ENCODE measurements at regions not wholly inside any gene's neighbourhood (a gene's known extent, or its start where the extent isn't known, plus 50 kb on each side); places are given as distances from the start of the nearest gene placed in this dataset.

- H2AFZ ChIP-seq (ENCODE audit: low read depth, low read length), result no peak overlapping the region
- H3K9me2 ChIP-seq (ENCODE audit: insufficient read depth, low read length), result no peaks in the 10 kb centered on the region
- no peaks in the 10 kb centered on the region for H3K79me2 ChIP-seq (replicated peaks; ENCODE audit: insufficient read depth, low read length)
- no peak overlapping the region for H3K27ac ChIP-seq (ENCODE audit: low read length)
- H3K27me3 ChIP-seq (ENCODE audit: insufficient read depth, low read depth, low read length), result no peaks in the 10 kb centered on the region
- H3K36me3 ChIP-seq (ENCODE audit: insufficient read depth, low read length), result no peaks in the 10 kb centered on the region
- no peak overlapping the region for H3K4me2 ChIP-seq (ENCODE audit: low read length)
- H3K4me3 ChIP-seq (ENCODE audit: low read length), result no peak overlapping the region
- no peaks in the 10 kb centered on the region for H3F3A ChIP-seq (ENCODE audit: insufficient read depth, low read length, poor library complexity, severe bottlenecking)
- no peak overlapping the region for H3K9ac ChIP-seq (ENCODE audit: low read length)
- H4K20me1 ChIP-seq (ENCODE audit: insufficient read depth), result no peaks in the 10 kb centered on the region
- H3K9me3 ChIP-seq (ENCODE audit: low read length), result no peaks in the 10 kb centered on the region
- TF ChIP-seq REST (IDR thresholded peaks at IDR 0.05; ENCODE audit: borderline replicate concordance) (no peak), POLR2AphosphoS5 (IDR thresholded peaks at IDR 0.05) (no peak), EZH2 (IDR thresholded peaks at IDR 0.05; ENCODE audit: borderline replicate concordance, insufficient read depth, low read length, poor library complexity, severe bottlenecking) (no peak), RAD21 (conservative IDR thresholded peaks at IDR 0.05) (no peak), EP300 (conservative IDR thresholded peaks at IDR 0.05; ENCODE audit: poor library complexity, severe bottlenecking) (no peak), MXI1 (conservative IDR thresholded peaks at IDR 0.05; ENCODE audit: poor library complexity, severe bottlenecking) (no peak), CTCF (IDR thresholded peaks at IDR 0.05; ENCODE audit: poor library complexity, severe bottlenecking) (no peak), TAF1 (IDR thresholded peaks at IDR 0.05; ENCODE audit: low read depth) (no peak), SMC3 (conservative IDR thresholded peaks at IDR 0.05; ENCODE audit: poor library complexity) (no peak)
Observed at GRCh38 chr17:79439493-79439892, 171.4 kb downstream of the RBFOX3 start.

GRCh38 chr17:79438546-79439334 is 172.1 kb downstream of the RBFOX3 start:
- H3F3A ChIP-seq (ENCODE audit: insufficient read depth, low read length, poor library complexity, severe bottlenecking), result no peaks in the 10 kb centered on the region
- H3K9ac ChIP-seq (ENCODE audit: low read length), result no peak overlapping the region
- TF ChIP-seq EP300 (conservative IDR thresholded peaks at IDR 0.05; ENCODE audit: poor library complexity, severe bottlenecking) (no peak), SMC3 (conservative IDR thresholded peaks at IDR 0.05; ENCODE audit: poor library complexity) (no peak)
- no peaks in the 10 kb centered on the region for H4K20me1 ChIP-seq (ENCODE audit: insufficient read depth)
- no peak overlapping the region for H3K27ac ChIP-seq (ENCODE audit: low read length)
- no peaks in the 10 kb centered on the region for H3K36me3 ChIP-seq (ENCODE audit: insufficient read depth, low read length)
- H3K4me2 ChIP-seq (ENCODE audit: low read length), result no peak overlapping the region
- no peaks in the 10 kb centered on the region for H3K79me2 ChIP-seq (replicated peaks; ENCODE audit: insufficient read depth, low read length)
- H3K9me2 ChIP-seq (ENCODE audit: insufficient read depth, low read length), result no peaks in the 10 kb centered on the region
- H3K9me3 ChIP-seq (ENCODE audit: low read length), result no peaks in the 10 kb centered on the region
- H2AFZ ChIP-seq (ENCODE audit: low read depth, low read length), result no peak overlapping the region
- no peaks in the 10 kb centered on the region for H3K27me3 ChIP-seq (ENCODE audit: insufficient read depth, low read depth, low read length)
- no peak overlapping the region for H3K4me3 ChIP-seq (ENCODE audit: low read length)

Measured in neural cell (in vitro differentiated cells).